Upper lobe of left lung (tissue), 4 donors: ENCODE measurements at regions not wholly inside any gene's neighbourhood (a gene's known extent, or its start where the extent isn't known, plus 50 kb on each side); places are given as distances from the start of the nearest gene placed in this dataset.

ENCODE experiments used
- CTCF ChIP-seq, 6 experiments: fragments of 450-650 bp in 4 of 6; fragments of 200-600 bp in 2 of 6; sonication (generic) in 2 of 6; IDR thresholded peaks; one replicate each; pipeline ENCODE4 v1.5.1; 2016 to 2019; ENCODE audit warnings: antibody characterized with exemption in 6 of 6
- EP300 ChIP-seq, 4 donors: sonication (generic); formaldehyde crosslinking; IDR thresholded peaks; one replicate each; pipeline ENCODE4 v1.5.1; 2017; ENCODE audit warnings: antibody characterized with exemption in 4 of 4, control low read depth in 2 of 4
- POLR2A ChIP-seq, 4 donors: fragments of 450-650 bp; IDR thresholded peaks; one replicate each; pipeline ENCODE4 v1.5.1; 2016 to 2017; ENCODE audit warnings: antibody characterized with exemption in 4 of 4, mild to moderate bottlenecking in 2 of 4
- POLR2AphosphoS5 ChIP-seq, 2 donors: sonication (generic); formaldehyde crosslinking; IDR thresholded peaks; one replicate each; pipeline ENCODE4 v1.5.1; 2017; ENCODE audit warnings: antibody characterized with exemption in 2 of 2

DNA sequence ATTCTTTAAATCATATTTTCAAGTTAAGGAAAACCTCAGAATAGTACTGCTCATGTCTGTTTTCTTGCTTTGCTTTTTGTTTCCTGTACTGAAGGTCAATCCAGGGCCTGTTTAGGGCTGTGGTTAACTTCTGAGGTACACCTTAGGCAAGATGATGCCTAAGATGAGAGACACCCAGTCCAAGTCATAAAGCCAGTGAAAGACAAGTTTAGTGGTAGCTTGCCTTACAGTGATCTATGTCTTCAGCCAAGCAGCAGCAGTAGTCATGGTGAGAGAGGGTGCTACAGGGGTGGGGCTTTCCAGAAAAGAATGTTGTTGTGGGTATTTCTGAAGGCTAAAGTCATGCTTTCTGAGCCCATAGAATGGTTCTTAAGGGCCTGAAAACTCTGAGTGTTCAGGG, 173.7 kb downstream of the VSIG4 start:
- no peak for TF ChIP-seq CTCF (IDR thresholded peaks at IDR 0.05)
- no peak for TF ChIP-seq POLR2AphosphoS5 (IDR thresholded peaks at IDR 0.05)
- TF ChIP-seq POLR2A (IDR thresholded peaks at IDR 0.05): no peak
- TF ChIP-seq EP300 (IDR thresholded peaks at IDR 0.05): no peak
